Upper lobe of left lung (tissue), 6 donors: ENCODE measurements at regions not wholly inside any gene's neighbourhood (a gene's known extent, or its start where the extent isn't known, plus 50 kb on each side); places are given as distances from the start of the nearest gene placed in this dataset.
"Not testable (repeated sequence)": the region's sequence is repeated elsewhere in the genome, so short reads cannot be mapped to it uniquely, and the experiment has no call there.

ENCODE experiments used
- ATAC-seq, 2 donors: fragments of 200-7000 bp; cut with Tn5 transposase; one replicate each; pipeline ENCODE4 v1.9.1; 2022; ENCODE audit warnings: mild to moderate bottlenecking in 2 of 2, moderate library complexity in 2 of 2; ENCODE audit not compliant: low FRiP score in 2 of 2
- DNase-seq, 2 donors: peaks; one replicate each; pipeline ENCODE4 v3.0.0-alpha.2; 2019 to 2020
- H3K27ac ChIP-seq, 4 donors: fragments of 200-600 bp; sonication (generic); one replicate each; pipeline ENCODE4 v1.5.1; 2016 to 2019
- H3K27me3 ChIP-seq, 4 donors: fragments of 200-600 bp; sonication (generic); one replicate each; pipeline ENCODE4 v1.5.1; 2017 to 2019
- H3K36me3 ChIP-seq, 4 donors: fragments of 200-600 bp; sonication (generic); one replicate each; pipeline ENCODE4 v1.5.1; 2016 to 2019
- H3K4me1 ChIP-seq, 4 donors: fragments of 200-600 bp; sonication (generic); one replicate each; pipeline ENCODE4 v1.5.1; 2018 to 2019
- H3K4me3 ChIP-seq, 4 donors: fragments of 200-600 bp; sonication (generic); one replicate each; pipeline ENCODE4 v1.5.1; 2017 to 2019; ENCODE audit warnings: mild to moderate bottlenecking in 2 of 4, moderate library complexity in 1 of 4
- H3K9me3 ChIP-seq, 4 donors: fragments of 200-600 bp; sonication (generic); one replicate each; pipeline ENCODE4 v1.5.1; 2018 to 2019
- EP300 ChIP-seq, 4 donors: sonication (generic); formaldehyde crosslinking; IDR thresholded peaks; one replicate each; pipeline ENCODE4 v1.5.1; 2017; ENCODE audit warnings: antibody characterized with exemption in 4 of 4, control low read depth in 2 of 4
- POLR2A ChIP-seq, 4 donors: fragments of 450-650 bp; IDR thresholded peaks; one replicate each; pipeline ENCODE4 v1.5.1; 2016 to 2017; ENCODE audit warnings: antibody characterized with exemption in 4 of 4, mild to moderate bottlenecking in 2 of 4
- POLR2AphosphoS5 ChIP-seq, 2 donors: sonication (generic); formaldehyde crosslinking; IDR thresholded peaks; one replicate each; pipeline ENCODE4 v1.5.1; 2017; ENCODE audit warnings: antibody characterized with exemption in 2 of 2
- WGBS, 2 donors: methylation state at CpG; one replicate each; pipeline ENCODE4 v1.1.5; 2017 to 2018; 5-methylcytosine and 5-hydroxymethylcytosine counted together
- TF ChIP-seq, protein P1 (sequence below), 6 experiments: fragments of 450-650 bp in 4 of 6; fragments of 200-600 bp in 2 of 6; sonication (generic) in 2 of 6; IDR thresholded peaks; one replicate each; pipeline ENCODE4 v1.5.1; 2016 to 2019; ENCODE audit warnings: antibody characterized with exemption in 6 of 6
- donor health status: DM: no; HTN: no; CAD: no; lungs with moderate emphysema.
- donor health status: DM: no; HTN: yes; CAD: no; lungs with severe emphysema.

DNA sequence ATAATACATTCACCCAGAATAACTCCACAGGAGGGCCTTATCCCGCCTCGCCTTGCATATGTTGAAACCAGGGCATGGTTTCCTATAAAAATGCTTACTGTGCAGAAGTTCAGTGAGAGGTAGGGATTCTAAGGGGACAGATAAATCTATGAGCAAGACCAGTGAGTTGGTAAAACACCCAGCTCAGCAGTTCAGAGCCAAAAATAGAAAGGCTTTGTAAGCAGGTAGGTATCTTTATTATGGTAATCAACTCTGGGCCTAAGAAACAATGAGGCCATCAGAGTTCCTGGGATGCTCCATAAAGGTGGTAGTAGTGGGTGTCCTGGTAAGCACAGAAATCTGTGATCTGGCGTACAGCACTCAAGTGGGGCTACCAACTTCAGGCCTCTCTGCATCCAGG lies 549.4 kb upstream of the CDH5 start:
- Histone ChIP-seq H3K27me3 (no peaks in the 10 kb centered on the region), H3K36me3 (no peaks in the 10 kb centered on the region), H3K9me3 (no peaks in the 10 kb centered on the region), H3K27ac (no peak overlapping the region), H3K4me3 (no peak overlapping the region), H3K4me1 (no peaks in the 10 kb centered on the region)
- 94 to 96% methylated on average over 3 of the region's 3 CpGs for WGBS, 2 donors
- DNase-seq (no peak), ATAC-seq (no peak)
- no peak for TF ChIP-seq POLR2A (IDR thresholded peaks at IDR 0.05)
- TF ChIP-seq, protein P1, sequence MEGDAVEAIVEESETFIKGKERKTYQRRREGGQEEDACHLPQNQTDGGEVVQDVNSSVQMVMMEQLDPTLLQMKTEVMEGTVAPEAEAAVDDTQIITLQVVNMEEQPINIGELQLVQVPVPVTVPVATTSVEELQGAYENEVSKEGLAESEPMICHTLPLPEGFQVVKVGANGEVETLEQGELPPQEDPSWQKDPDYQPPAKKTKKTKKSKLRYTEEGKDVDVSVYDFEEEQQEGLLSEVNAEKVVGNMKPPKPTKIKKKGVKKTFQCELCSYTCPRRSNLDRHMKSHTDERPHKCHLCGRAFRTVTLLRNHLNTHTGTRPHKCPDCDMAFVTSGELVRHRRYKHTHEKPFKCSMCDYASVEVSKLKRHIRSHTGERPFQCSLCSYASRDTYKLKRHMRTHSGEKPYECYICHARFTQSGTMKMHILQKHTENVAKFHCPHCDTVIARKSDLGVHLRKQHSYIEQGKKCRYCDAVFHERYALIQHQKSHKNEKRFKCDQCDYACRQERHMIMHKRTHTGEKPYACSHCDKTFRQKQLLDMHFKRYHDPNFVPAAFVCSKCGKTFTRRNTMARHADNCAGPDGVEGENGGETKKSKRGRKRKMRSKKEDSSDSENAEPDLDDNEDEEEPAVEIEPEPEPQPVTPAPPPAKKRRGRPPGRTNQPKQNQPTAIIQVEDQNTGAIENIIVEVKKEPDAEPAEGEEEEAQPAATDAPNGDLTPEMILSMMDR (IDR thresholded peaks at IDR 0.05), result no peak

DNA sequence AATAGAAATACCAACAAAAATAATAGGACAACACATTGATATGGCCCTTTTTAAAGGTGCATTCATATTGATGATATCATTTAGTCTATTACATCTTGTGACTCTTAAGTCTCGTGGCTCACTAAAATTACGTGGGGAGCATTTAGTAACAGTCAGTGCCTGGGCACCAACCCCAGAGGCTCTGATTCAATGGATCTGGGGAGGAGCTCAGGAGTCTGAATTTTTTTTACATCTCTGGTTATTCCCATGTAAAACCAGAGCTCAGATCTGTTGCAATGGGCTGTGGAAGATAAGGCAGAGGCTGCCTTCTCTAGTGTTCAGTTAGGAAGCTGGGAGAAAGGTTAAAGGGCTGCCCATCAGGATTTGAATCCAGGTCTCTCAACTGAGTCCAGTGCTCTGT lies 549.9 kb upstream of the CDH5 start:
- Histone ChIP-seq H3K4me1 (no peaks in the 10 kb centered on the region), H3K36me3 (no peaks in the 10 kb centered on the region), H3K27ac (no peak overlapping the region), H3K9me3 (no peaks in the 10 kb centered on the region), H3K4me3 (no peak overlapping the region), H3K27me3 (no peaks in the 10 kb centered on the region)
- TF ChIP-seq, protein P1 (IDR thresholded peaks at IDR 0.05), result no peak
- TF ChIP-seq POLR2AphosphoS5 (IDR thresholded peaks at IDR 0.05), result no peak
- no peak for TF ChIP-seq EP300 (IDR thresholded peaks at IDR 0.05)
- TF ChIP-seq POLR2A (IDR thresholded peaks at IDR 0.05), result no peak
- no peak for ATAC-seq
- no peak for DNase-seq
- WGBS, 2 donors, result 83 to 93% methylated on average over 2 of the region's 2 CpGs

DNA sequence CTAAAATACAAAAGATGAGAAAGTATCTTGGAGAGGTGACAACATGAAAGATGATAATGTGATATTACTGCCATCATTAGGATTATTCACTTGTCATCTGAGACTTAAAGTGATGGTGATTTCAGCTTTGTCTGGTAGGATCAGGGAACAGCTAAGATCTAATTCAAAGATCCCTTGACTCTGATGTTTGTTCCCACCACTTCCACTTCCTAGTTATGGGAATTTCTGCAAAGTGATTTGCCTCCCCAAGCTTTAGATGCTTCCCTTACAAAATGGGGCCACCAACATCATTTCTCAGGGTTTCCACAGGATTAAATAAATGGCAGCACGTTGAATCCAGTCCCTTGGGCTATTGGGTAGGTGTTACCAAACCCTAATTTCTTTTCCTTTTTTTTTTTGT lies 550.8 kb upstream of the CDH5 start:
- Histone ChIP-seq H3K36me3 (no peaks in the 10 kb centered on the region), H3K4me1 (no peaks in the 10 kb centered on the region), H3K27ac (no peak overlapping the region), H3K27me3 (no peaks in the 10 kb centered on the region), H3K4me3 (no peak overlapping the region), H3K9me3 (no peaks in the 10 kb centered on the region)
- no peak for ATAC-seq
- no peak for TF ChIP-seq EP300 (IDR thresholded peaks at IDR 0.05)
- TF ChIP-seq, protein P1 (IDR thresholded peaks at IDR 0.05), result no peak
- no peak for TF ChIP-seq POLR2A (IDR thresholded peaks at IDR 0.05)
- no peak for TF ChIP-seq POLR2AphosphoS5 (IDR thresholded peaks at IDR 0.05)
- 71 to 79% methylated on average over 1 of the region's 1 CpG for WGBS, 2 donors
- no peak for DNase-seq

DNA sequence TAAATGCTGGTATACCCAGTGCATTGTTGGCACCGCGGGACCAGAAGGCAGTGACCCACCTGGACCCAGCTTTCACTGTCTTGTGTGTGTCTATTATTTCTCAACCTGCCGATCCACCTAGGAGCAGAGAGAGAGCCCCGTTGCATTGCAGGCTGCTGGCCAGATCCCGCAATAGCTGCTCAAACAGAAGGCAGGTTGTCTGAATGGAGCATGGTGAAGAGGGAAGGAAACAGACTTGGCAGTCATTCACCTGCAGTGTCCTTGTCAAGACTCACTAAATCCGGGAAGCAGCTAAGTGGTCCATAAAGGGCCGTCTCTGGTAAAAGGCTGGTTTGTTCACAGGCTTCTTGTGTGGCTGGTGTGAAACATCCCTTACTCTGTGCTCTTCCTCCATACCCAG lies 552.6 kb upstream of the CDH5 start:
- not testable (repeated sequence) for H3K4me3 ChIP-seq, H3K27ac ChIP-seq, H3K36me3 ChIP-seq, DNase-seq, H3K27me3 ChIP-seq, ATAC-seq, H3K9me3 ChIP-seq, H3K4me1 ChIP-seq
- WGBS, 2 donors, result 49 to 62% methylated on average over 5 to 7 of the region's 7 CpGs

DNA sequence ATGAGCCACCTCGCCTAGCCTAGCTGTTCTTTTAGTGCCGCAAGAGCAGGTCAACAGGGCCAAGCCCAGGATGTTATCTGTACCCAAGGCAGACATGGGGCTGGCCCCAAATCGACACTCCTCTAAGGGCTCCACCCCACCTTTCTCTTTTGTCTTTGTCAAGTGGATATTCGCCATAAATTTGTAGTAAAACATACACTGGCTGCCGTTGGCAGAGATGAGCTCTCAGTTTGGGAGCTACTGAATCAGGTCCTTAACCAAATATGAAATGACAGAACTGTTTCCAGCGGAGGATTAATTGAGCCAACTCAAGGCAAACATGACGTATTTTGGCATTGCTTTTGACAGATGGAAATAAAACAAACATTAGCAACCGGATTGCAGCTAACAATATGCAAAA lies 556.9 kb upstream of the CDH5 start:
- Histone ChIP-seq H3K9me3 (no peaks in the 10 kb centered on the region), H3K4me1 (no peaks in the 10 kb centered on the region), H3K36me3 (no peaks in the 10 kb centered on the region), H3K4me3 (no peak overlapping the region), H3K27me3 (no peaks in the 10 kb centered on the region), H3K27ac (no peak overlapping the region)
- DNase-seq (no peak), ATAC-seq (no peak)
- 69 to 74% methylated on average over 8 of the region's 8 CpGs for WGBS, 2 donors
- TF ChIP-seq EP300 (IDR thresholded peaks at IDR 0.05) (no peak), POLR2AphosphoS5 (IDR thresholded peaks at IDR 0.05) (no peak), POLR2A (IDR thresholded peaks at IDR 0.05) (no peak)
- TF ChIP-seq, protein P1 (IDR thresholded peaks at IDR 0.05), result no peak
